ENCODE measurements at regions not wholly inside any gene's neighbourhood (a gene's known extent, or its start where the extent isn't known, plus 50 kb on each side); places are given as distances from the start of the nearest gene placed in this dataset.

GRCh38 chr5:15027764-15028163 lies 156.2 kb upstream of the ANKH start:
- TF ChIP-seq EZH2 (IDR thresholded peaks at IDR 0.05; ENCODE audit: insufficient read depth, poor library complexity, severe bottlenecking) (no peak), EZH2phosphoT487 (IDR thresholded peaks at IDR 0.05; ENCODE audit: insufficient read depth, low read depth) (no peak)
